HG02763 (cell line): ENCODE measurements at regions not wholly inside any gene's neighbourhood (a gene's known extent, or its start where the extent isn't known, plus 50 kb on each side); places are given as distances from the start of the nearest gene placed in this dataset.

Source experiments
- ATAC-seq: cut with Tn5 transposase; IDR thresholded peaks from one replicate; pipeline ENCODE4 v1.9.1; 2021; ENCODE audit warnings: mild to moderate bottlenecking, moderate library complexity; ENCODE audit not compliant: unreplicated experiment

GRCh38 chr15:93466380-93466779 is 377.4 kb upstream of the RGMA start:
- ATAC-seq = no peak

- no peak for ATAC-seq
Observed at GRCh38 chr15:93462690-93463089, 373.7 kb upstream of the RGMA start.

- ATAC-seq = peak; percentile 65
Observed at GRCh38 chr15:93460717-93461116, 371.7 kb upstream of the RGMA start.

DNA sequence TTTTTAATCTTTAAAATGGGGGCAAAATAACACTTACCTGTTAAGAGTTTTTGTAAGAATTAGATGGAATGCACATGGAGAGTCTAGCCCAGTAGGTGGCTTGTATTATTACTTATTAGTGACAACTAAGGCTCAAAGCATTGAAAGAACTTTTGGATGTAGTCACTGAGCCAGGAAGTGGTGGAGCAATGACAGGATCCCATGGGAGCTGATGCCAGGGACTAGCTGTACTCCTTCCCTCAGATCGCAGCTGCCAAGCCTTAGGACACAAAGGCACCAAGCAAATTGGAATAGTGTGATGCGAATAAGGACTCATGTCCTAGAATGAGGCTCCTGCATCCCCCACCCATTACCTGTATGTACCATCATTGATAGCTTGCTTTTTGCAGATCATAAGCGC is 370.4 kb upstream of the RGMA start:
- no peak for ATAC-seq

GRCh38 chr15:93458597-93458996 is 369.6 kb upstream of the RGMA start:
- ATAC-seq = no peak

DNA sequence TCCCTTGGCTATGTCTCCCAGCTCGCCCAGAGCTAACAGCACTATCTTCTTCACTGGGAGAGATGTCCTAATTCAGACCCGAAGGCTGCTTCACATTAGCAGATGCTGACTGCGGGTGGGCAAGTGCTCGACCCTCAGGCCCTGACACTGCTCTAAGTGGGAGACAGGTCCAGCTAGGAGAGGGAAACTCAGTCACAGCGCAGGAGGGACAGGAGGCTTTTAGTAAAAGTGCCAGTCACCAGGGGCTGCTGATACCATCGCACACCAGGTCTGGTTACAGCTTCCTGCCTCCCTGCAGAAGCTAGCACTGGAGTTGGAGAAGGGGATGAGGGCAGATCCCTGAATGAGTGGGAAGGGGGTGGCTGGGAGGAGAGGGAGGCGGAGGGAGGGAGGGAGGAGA is 365.8 kb upstream of the RGMA start:
- no peak for ATAC-seq

DNA sequence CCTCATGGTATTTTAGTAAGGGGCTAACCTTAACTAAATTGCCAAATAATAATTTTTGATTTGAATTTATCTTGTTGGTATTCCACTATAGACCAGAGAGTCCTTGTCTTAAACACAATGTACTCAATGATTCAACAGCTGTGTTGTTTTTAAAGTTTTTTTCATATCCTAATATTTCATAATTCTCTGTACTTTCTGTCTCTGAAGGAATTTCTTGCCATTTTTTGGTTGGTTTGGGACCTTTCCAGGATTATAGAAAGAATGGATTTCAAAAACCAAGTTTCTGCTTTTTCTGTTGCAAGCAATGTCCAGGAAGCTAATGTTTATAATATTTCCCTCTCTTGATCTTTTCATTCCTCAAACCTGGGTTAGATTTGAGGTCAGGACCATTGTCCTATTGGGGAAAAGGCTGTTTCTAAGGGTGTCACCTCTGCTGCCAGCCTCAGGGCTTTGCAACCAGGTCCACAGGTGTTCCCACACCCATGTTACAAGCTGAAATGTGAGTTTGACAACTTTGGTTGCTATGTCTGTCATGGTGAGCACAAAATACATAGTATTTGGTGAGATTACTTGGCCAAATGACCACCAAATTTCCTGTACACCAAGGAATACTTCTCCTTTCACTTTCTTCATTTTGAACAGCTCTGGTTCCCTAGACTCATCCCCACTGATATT is 363.7 kb upstream of the RGMA start:
- ATAC-seq = no peak

- no peak for ATAC-seq
Observed at GRCh38 chr15:93451822-93452221, 362.8 kb upstream of the RGMA start.

DNA sequence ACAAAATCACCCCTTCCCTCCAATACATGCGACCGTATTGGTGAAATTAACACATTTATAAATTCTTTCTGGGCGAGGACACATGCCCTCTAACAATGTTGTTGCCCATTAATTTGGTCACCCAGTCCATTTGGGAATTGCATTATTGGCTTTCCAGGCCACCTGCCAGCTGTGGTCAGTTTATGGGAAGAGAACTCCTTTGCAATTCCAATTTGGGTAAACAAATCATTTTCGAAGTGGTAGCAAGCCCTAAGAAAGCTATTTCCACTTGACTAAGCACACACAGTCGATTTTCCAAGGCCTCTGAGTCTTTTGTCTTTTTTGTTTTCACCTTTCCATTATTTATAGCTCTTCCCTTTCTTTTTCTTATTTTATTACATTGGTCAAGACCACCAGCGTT is 362.3 kb upstream of the RGMA start:
- no peak for ATAC-seq

- no peak for ATAC-seq
Observed at GRCh38 chr15:93449798-93450197, 360.8 kb upstream of the RGMA start.

DNA sequence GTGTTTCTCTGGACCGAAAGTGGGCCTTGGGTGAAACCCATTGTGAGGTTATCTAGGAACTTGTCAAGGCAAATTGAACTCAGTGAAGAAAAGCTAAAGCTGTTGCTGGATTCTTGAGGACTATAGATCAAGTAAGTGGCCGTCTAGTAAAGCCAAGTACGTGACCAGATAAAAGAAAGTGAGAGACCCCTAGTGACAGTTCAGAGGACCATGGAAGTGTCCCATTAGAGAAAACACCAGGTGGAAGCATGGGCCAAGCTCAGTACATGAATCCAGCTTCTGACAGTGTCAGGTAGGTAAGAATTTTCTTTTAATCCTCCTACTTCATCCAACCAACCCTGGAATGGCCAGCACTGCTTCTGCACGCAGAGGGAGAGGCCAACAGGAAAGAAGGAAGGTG is 349.3 kb upstream of the RGMA start:
- no peak for ATAC-seq

GRCh38 chr15:93432474-93432873 is 343.5 kb upstream of the RGMA start:
- ATAC-seq = no peak

GRCh38 chr15:93428807-93429351 is 339.9 kb upstream of the RGMA start:
- ATAC-seq = no peak

DNA sequence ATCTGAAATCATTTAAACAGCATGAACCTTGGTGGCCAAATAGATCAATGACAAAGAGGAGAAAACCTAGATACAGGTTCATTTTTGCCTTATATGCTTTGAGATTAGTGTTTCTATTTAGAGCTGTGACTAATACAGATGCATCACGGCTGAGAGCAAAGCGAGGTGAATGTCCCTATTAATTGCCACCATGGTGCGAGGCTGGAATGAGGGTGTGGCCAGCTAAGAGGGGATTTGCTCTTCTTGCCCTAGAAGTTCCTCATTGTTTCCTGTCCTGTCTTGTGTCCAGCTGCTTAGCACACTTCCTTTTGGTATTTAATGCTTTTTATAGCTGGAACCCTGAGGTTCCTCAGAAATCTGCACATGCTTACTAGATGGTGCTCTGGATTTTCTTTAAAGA is 339.1 kb upstream of the RGMA start:
- ATAC-seq = no peak

DNA sequence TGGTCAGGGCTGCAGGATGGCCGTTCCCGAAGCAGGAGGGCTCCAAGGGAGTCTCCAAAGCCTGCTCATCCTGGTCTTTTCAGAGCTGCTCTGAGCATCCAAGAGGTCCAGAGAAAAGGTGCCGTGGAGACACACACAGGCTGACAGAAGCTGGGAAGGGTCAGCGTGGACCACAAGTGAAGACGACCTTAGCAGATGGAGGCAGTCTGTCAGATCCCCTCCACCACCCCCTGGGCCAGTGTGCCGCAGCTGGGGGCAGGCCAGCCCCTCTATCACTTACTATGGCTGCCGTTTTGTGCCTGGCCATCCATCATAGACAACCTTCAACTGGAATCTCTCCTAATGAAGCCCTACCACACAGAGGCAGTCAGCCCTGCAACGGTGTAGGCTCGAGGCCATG is 335.1 kb upstream of the RGMA start:
- ATAC-seq = no peak

DNA sequence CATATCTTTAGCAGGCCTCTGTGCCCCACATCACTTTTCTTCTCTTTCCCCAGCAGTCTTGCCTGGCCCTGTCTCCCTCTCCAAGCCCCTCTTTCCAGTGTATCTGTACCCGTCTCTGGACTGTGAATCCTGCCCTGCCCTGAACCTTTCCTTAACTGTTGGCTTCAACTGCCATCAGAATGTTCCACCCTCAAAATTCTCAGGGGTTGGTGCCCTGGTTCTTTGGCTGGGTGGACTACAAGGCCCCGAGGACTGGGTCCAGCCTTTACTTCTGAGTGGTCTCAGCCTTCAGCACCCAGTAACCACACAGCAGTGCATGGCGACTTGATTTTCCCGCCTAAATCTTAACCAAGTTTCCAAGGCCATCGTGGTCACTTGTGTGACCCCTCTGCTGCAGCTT is 333.5 kb upstream of the RGMA start:
- no peak for ATAC-seq

- no peak for ATAC-seq
Observed at GRCh38 chr15:93420477-93420876, 331.5 kb upstream of the RGMA start.

- ATAC-seq = no peak
Observed at GRCh38 chr15:93420050-93420452, 331.0 kb upstream of the RGMA start.

DNA sequence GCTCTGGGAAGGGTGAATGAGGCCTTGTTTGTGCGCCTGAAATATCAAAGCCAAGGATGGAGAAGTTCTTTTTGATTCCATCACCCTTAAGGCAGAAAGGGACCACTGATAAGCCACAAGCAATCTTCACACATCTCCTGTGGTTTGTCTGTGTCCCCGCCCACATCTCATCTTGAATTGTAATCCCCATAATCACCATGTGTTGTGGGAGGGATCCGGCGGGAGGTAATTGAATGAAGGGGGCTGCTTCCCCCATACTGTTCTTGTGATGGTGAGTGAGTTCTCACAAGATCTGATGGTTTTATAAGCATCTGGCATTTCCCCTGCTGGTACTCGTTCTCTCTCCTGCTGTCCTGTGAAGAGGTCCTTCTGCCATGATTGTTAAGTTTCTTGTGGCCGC is 329.6 kb upstream of the RGMA start:
- ATAC-seq = no peak

- ATAC-seq = no peak
Observed at GRCh38 chr15:93417631-93418030, 328.6 kb upstream of the RGMA start.

DNA sequence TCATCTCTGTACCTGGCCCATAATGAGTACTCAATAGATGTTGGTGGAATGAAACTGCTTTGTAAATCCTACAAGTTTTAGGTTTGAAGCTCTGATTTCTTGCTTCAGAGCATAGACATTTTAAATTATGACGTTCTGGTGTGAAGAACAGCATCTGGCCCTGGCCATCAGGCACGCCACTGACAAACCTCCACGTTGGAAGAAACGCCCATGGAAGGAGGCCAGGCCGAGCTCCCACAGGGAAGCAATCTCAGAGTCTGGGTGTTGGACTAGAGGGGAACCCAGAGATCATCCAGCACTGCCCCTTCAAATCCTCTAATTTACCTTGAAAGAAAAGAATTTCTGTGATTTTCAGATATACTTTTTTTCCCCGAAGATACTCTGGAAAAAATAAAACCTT is 328.1 kb upstream of the RGMA start:
- ATAC-seq = no peak

DNA sequence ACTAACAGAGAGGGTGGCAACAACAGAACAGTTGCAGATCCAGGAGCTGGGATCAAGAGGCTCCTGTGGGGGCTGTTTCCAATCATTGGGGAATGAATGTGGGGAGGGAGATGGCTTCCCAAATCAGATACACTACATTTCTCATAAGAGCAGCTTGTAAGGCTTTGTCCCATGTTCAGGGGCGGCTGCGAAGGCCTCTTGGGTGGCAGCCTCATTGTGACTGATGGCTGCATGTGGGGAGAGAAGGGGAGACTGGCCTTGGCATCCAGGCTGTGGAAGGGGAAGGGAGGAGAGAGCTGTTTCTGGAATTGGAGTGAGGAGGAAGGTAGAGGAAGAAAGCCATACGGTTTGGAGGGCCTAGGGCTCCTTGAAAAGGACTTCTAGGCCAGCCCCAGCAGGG is 326.6 kb upstream of the RGMA start:
- ATAC-seq = no peak

DNA sequence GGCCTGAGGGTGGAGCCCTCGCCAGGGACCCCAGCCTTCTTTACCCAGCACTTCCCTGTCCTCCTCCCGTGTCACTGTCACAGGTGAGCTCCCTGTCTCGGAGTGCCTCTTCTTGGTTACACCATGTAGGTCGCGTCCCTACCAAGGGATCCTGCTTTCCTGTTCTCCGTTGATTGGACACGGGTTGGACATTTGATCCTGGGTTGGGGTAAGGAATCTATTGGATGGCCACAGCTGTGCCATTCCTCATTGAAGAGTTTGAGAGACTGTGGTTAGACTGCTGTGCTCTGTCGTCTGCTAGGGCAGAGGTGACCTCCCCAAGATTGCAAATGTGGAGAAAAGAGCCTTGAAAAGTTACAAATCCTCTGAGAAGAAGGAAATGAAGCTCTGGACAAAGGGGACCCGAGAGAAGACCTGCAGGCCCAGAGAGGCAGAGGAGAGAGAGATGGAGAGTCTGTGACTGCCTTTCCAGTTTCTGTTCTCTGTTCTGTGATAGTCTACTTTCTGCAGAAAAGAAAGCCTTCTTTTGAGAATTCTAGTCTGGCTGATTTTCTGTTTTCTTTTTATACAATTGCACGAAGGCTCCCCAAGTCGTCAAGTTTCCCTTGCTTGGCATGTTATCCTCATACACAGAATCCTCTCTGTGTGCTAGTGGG is 325.7 kb upstream of the RGMA start:
- ATAC-seq = no peak
